Caco-2 (cell line): ENCODE measurements at regions not wholly inside any gene's neighbourhood (a gene's known extent, or its start where the extent isn't known, plus 50 kb on each side); places are given as distances from the start of the nearest gene placed in this dataset.

Source experiments
- BruUV-seq: library from RNA; stranded (reverse); fragments of 400-500 nt; replicated peaks from 2 replicates; lab custom pipeline; 2021; lab: Mats Ljungman, UMichigan
- CTCF ChIA-PET: fragments of 300-600 bp; sonication (Branson Sonifier 250); formaldehyde crosslinking; loops from one replicate; lab custom pipeline; 2022; ENCODE audit warnings: antibody characterized with exemption; lab: Charles Lee
- POLR2A ChIA-PET: fragments of 300-600 bp; sonication (Branson Sonifier 250); formaldehyde crosslinking; loops from one replicate; lab custom pipeline; 2022; ENCODE audit warnings: antibody characterized with exemption; lab: Charles Lee
- DNase-seq, 2 experiments: peaks; one replicate each; pipeline versions ENCODE4 v3.0.0 to v3.0.0-alpha.2; 2020 to 2022
- H3K27me3 ChIP-seq: replicated peaks from 2 replicates; pipeline ENCODE4 v1.6.0; 2011; ENCODE audit warnings: low read length; ENCODE audit not compliant: control insufficient read depth, insufficient read depth
- H3K36me3 ChIP-seq: 2 replicates; pipeline ENCODE4 v1.5.1; 2011; ENCODE audit warnings: low read length; ENCODE audit not compliant: control insufficient read depth, insufficient read depth
- H3K4me1 ChIP-seq: fragments of 250-450 bp; sonication (Bioruptor Pico); 2 replicates; pipeline ENCODE4 v1.5.1; 2020; ENCODE audit warnings: mild to moderate bottlenecking
- H3K4me3 ChIP-seq: 2 replicates; pipeline ENCODE4 v1.5.1; 2011; ENCODE audit warnings: low read depth, mild to moderate bottlenecking, control low read depth, low read length
- H3K9me3 ChIP-seq: fragments of 250-450 bp; sonication (Bioruptor Pico); 2 replicates; pipeline ENCODE4 v1.5.1; 2020; ENCODE audit warnings: mild to moderate bottlenecking, moderate library complexity
- H3K27ac Mint-ChIP-seq: one replicate; pipeline ENCODE4 v1.8.0; 2022; ENCODE audit warnings: mixed read lengths; ENCODE audit not compliant: unreplicated experiment
- H3K27me3 Mint-ChIP-seq: one replicate; pipeline ENCODE4 v1.8.0; 2022; ENCODE audit warnings: mixed read lengths; ENCODE audit not compliant: insufficient read depth, unreplicated experiment
- H3K36me3 Mint-ChIP-seq: one replicate; pipeline ENCODE4 v1.8.0; 2022; ENCODE audit warnings: mild to moderate bottlenecking, mixed read lengths; ENCODE audit not compliant: insufficient read depth, unreplicated experiment
- H3K4me1 Mint-ChIP-seq: one replicate; pipeline ENCODE4 v1.8.0; 2022; ENCODE audit warnings: low read depth, mixed read lengths; ENCODE audit not compliant: unreplicated experiment
- H3K4me3 Mint-ChIP-seq: one replicate; pipeline ENCODE4 v1.8.0; 2022; ENCODE audit warnings: mild to moderate bottlenecking, moderate library complexity, mixed read lengths; ENCODE audit not compliant: unreplicated experiment
- H3K9me3 Mint-ChIP-seq: one replicate; pipeline ENCODE4 v1.8.0; 2022; ENCODE audit warnings: mixed read lengths; ENCODE audit not compliant: unreplicated experiment
- intact Hi-C: fragments of 100-400 bp; cut with micrococcal nuclease; formaldehyde crosslinking; loops from one replicate; pipeline ENCODE4 v1.10.0; 2022; ENCODE audit not compliant: unreplicated experiment
- TF ChIP-seq, protein P1 (sequence below), 2 experiments: fragments of 200-600 bp in 1 of 2; IDR thresholded peaks; 1 replicate in 1 of 2; 2 replicates in 1 of 2; pipeline versions ENCODE4 v1.5.1 to v1.8.0; 2011 to 2022; ENCODE audit warnings: antibody characterized with exemption in 1 of 2, control low read depth in 1 of 2, inconsistent platforms in 1 of 2, low read depth in 1 of 2, low read length in 1 of 2, mild to moderate bottlenecking in 1 of 2, moderate library complexity in 1 of 2; ENCODE audit not compliant: insufficient read depth in 1 of 2, severe bottlenecking in 1 of 2, unreplicated experiment in 1 of 2

DNA sequence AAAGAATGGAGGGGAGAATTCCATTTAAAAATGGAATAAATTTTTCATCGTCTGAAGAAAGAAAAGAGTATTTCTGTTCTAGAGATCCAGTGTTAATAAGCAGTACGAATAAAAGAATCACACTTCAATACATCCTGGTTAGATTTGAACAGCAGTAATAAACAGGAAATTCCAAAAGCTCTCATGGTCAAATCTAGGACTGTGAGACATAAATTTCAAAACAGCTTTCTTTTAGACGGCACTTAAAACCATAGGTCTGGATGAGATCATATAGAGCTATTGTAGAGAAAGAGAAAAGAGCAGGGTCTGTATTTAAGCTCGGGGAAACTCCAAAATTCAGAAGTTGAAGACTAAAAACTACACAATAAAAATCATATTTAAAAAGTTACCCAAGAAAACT lies 1006.9 kb upstream of the CTNND2 start:
- Mint-ChIP-seq H3K9me3 (no peaks in the 10 kb centered on the region), H3K4me3 (no peak overlapping the region), H3K4me1 (no peaks in the 10 kb centered on the region), H3K27ac (no peak overlapping the region), H3K36me3 (no peaks in the 10 kb centered on the region), H3K27me3 (no peaks in the 10 kb centered on the region)
- ChIA-PET POLR2A (no interaction called here), CTCF (no interaction called here)
- no peak for DNase-seq
- intact Hi-C loops = no loop called here
- Histone ChIP-seq H3K36me3 (no peaks in the 10 kb centered on the region), H3K9me3 (0 out of 2 replicates have a peak, but pooled peaks cover 2% of the 10 kb centered on the region), H3K4me1 (no peaks in the 10 kb centered on the region), H3K4me3 (no peak overlapping the region), H3K27me3 (no peaks in the 10 kb centered on the region)
- TF ChIP-seq, protein P1, sequence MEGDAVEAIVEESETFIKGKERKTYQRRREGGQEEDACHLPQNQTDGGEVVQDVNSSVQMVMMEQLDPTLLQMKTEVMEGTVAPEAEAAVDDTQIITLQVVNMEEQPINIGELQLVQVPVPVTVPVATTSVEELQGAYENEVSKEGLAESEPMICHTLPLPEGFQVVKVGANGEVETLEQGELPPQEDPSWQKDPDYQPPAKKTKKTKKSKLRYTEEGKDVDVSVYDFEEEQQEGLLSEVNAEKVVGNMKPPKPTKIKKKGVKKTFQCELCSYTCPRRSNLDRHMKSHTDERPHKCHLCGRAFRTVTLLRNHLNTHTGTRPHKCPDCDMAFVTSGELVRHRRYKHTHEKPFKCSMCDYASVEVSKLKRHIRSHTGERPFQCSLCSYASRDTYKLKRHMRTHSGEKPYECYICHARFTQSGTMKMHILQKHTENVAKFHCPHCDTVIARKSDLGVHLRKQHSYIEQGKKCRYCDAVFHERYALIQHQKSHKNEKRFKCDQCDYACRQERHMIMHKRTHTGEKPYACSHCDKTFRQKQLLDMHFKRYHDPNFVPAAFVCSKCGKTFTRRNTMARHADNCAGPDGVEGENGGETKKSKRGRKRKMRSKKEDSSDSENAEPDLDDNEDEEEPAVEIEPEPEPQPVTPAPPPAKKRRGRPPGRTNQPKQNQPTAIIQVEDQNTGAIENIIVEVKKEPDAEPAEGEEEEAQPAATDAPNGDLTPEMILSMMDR (IDR thresholded peaks at IDR 0.05; ENCODE audit: insufficient read depth in 1 of 2, low read depth in 1 of 2, low read length in 1 of 2, severe bottlenecking in 1 of 2, unreplicated experiment in 1 of 2) = no peak
- no TSS peak for BruUV-seq

DNA sequence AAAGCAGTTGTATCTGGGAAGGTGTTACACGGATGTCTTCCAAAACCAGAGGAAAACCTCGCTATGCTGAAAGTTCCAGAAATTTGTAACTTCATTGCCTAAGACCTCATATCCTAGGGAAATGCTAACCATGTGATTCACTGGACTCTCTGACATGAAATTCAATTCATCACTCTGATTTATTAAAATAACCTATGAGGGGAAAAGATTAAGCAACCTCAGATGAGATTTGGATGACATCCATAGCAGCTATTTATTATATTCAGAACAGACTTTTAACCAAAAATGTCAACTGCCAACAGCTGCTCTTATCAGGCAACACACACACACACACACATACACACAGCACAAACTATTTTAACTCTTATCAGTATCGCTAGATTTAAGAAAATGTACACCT lies 1006.4 kb upstream of the CTNND2 start:
- POLR2A ChIA-PET = no interaction called here
- TF ChIP-seq, protein P1 (IDR thresholded peaks at IDR 0.05; ENCODE audit: insufficient read depth in 1 of 2, low read depth in 1 of 2, low read length in 1 of 2, severe bottlenecking in 1 of 2, unreplicated experiment in 1 of 2) = no peak
- no peak for DNase-seq
- H3K27ac Mint-ChIP-seq = no peak overlapping the region
- H3K27me3 Mint-ChIP-seq = no peaks in the 10 kb centered on the region
- no peaks in the 10 kb centered on the region for H3K4me1 Mint-ChIP-seq
- CTCF ChIA-PET = no interaction called here
- Histone ChIP-seq H3K9me3 (0 out of 2 replicates have a peak, but pooled peaks cover 2% of the 10 kb centered on the region), H3K4me3 (no peak overlapping the region), H3K36me3 (no peaks in the 10 kb centered on the region), H3K27me3 (no peaks in the 10 kb centered on the region), H3K4me1 (no peaks in the 10 kb centered on the region)
- H3K36me3 Mint-ChIP-seq = no peaks in the 10 kb centered on the region
- BruUV-seq = no TSS peak
- no peak overlapping the region for H3K4me3 Mint-ChIP-seq
- intact Hi-C loops = no loop called here
- H3K9me3 Mint-ChIP-seq = no peaks in the 10 kb centered on the region

DNA sequence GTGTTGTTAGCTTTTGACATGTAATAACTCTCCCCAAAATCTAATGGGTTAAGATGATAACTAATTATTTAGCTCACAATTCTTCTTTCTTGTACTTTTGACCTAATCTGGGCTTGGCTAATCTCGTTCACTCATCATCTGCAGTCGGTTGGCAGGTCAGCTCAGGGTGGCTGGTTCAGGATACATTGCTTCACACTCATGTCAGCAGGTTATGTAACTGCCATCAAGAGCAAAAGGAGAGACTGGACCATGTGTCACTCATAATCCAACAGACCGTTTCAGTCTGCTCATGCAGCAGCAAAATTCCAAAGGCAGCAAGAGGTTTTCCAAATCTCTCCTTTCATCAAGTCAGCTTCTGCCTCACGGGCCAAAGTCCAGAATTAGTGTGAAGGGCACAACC lies 998.4 kb upstream of the CTNND2 start:
- H3K36me3 Mint-ChIP-seq = no peaks in the 10 kb centered on the region
- TF ChIP-seq, protein P1 (IDR thresholded peaks at IDR 0.05; ENCODE audit: insufficient read depth in 1 of 2, low read depth in 1 of 2, low read length in 1 of 2, severe bottlenecking in 1 of 2, unreplicated experiment in 1 of 2) = no peak
- H3K4me1 Mint-ChIP-seq = no peaks in the 10 kb centered on the region
- H3K4me3 Mint-ChIP-seq = no peak overlapping the region
- ChIA-PET POLR2A (no interaction called here), CTCF (no interaction called here)
- intact Hi-C loops = no loop called here
- BruUV-seq = no TSS peak
- H3K4me1 ChIP-seq = no peaks in the 10 kb centered on the region
- H3K36me3 ChIP-seq = no peaks in the 10 kb centered on the region
- H3K27me3 Mint-ChIP-seq = peaks cover 7% of the 10 kb centered on the region
- no peaks in the 10 kb centered on the region for H3K27me3 ChIP-seq
- no peak overlapping the region for H3K27ac Mint-ChIP-seq
- no peak for DNase-seq
- no peaks in the 10 kb centered on the region for H3K9me3 ChIP-seq
- no peak overlapping the region for H3K4me3 ChIP-seq
- H3K9me3 Mint-ChIP-seq = no peaks in the 10 kb centered on the region
